HG02970 (cell line): ENCODE measurements at regions not wholly inside any gene's neighbourhood (a gene's known extent, or its start where the extent isn't known, plus 50 kb on each side); places are given as distances from the start of the nearest gene placed in this dataset.

Source experiments
- ATAC-seq: cut with Tn5 transposase; IDR thresholded peaks from one replicate; pipeline ENCODE4 v1.9.1; 2021; ENCODE audit warnings: mild to moderate bottlenecking, moderate library complexity, moderate number of reproducible peaks; ENCODE audit not compliant: unreplicated experiment, low FRiP score

GRCh38 chr1:199854686-199855321 lies 172.7 kb upstream of the NR5A2 start:
- ATAC-seq, result no peak

GRCh38 chr1:199855580-199855979 lies 171.9 kb upstream of the NR5A2 start:
- ATAC-seq, result no peak

- ATAC-seq, result no peak
These were observed 171.2 kb upstream of the NR5A2 start for GRCh38 chr1:199856216-199856780.

- ATAC-seq, result no peak
These were observed 170.4 kb upstream of the NR5A2 start for GRCh38 chr1:199857108-199857507.

- no peak for ATAC-seq
These were observed 170.0 kb upstream of the NR5A2 start for GRCh38 chr1:199857516-199857915.

- no peak for ATAC-seq
These were observed 169.3 kb upstream of the NR5A2 start for GRCh38 chr1:199858171-199858570.

- no peak for ATAC-seq
These were observed 168.7 kb upstream of the NR5A2 start for GRCh38 chr1:199858856-199859255.

- no peak for ATAC-seq
These were observed 168.0 kb upstream of the NR5A2 start for GRCh38 chr1:199859491-199859933.

GRCh38 chr1:199861020-199861795 lies 166.3 kb upstream of the NR5A2 start:
- ATAC-seq, result no peak

GRCh38 chr1:199862047-199862446 lies 165.5 kb upstream of the NR5A2 start:
- ATAC-seq, result no peak

GRCh38 chr1:199866210-199866617 lies 161.3 kb upstream of the NR5A2 start:
- ATAC-seq, result no peak

- ATAC-seq, result no peak
These were observed 159.9 kb upstream of the NR5A2 start for GRCh38 chr1:199867601-199868000.

- ATAC-seq, result no peak
These were observed 158.7 kb upstream of the NR5A2 start for GRCh38 chr1:199868777-199869176.

GRCh38 chr1:199875337-199875736 lies 152.2 kb upstream of the NR5A2 start:
- no peak for ATAC-seq

GRCh38 chr1:199875856-199876255 lies 151.7 kb upstream of the NR5A2 start:
- no peak for ATAC-seq

- ATAC-seq, result no peak
These were observed 149.8 kb upstream of the NR5A2 start for GRCh38 chr1:199877526-199878384.

GRCh38 chr1:199878823-199879222 lies 148.7 kb upstream of the NR5A2 start:
- ATAC-seq, result no peak

GRCh38 chr1:199898654-199899053 lies 128.9 kb upstream of the NR5A2 start:
- no peak for ATAC-seq

GRCh38 chr1:199901341-199901740 lies 126.2 kb upstream of the NR5A2 start:
- no peak for ATAC-seq

- ATAC-seq, result no peak
These were observed 120.1 kb upstream of the NR5A2 start for GRCh38 chr1:199907361-199907760.

- no peak for ATAC-seq
These were observed 118.4 kb upstream of the NR5A2 start for GRCh38 chr1:199909137-199909536.
